Natural killer cell (primary cell): ENCODE measurements at regions not wholly inside any gene's neighbourhood (a gene's known extent, or its start where the extent isn't known, plus 50 kb on each side); places are given as distances from the start of the nearest gene placed in this dataset.

ENCODE experiments used
- ATAC-seq, 3 donors: fragments of 150-1000 bp in 2 of 3; fragments of 200-7000 bp in 1 of 3; cut with Tn5 transposase; 1 replicate in 1 of 3; 2 replicates in 2 of 3; pipeline ENCODE4 v1.10.0; 2021; ENCODE audit warnings: mild to moderate bottlenecking in 2 of 3, moderate library complexity in 2 of 3
- DNase-seq, 2 donors: peaks; one replicate each; pipeline versions ENCODE4 v3.0.0 to v3.0.0-alpha.2; 2013 to 2021; ENCODE audit warnings: mixed read lengths in 1 of 2
- H3K27ac ChIP-seq: one replicate; pipeline ENCODE4 v1.5.1; 2013; ENCODE audit warnings: mild to moderate bottlenecking, low read length
- H3K27me3 ChIP-seq: one replicate; pipeline ENCODE4 v1.6.1; 2013; ENCODE audit warnings: low read length; ENCODE audit not compliant: control insufficient read depth, insufficient read depth
- H3K36me3 ChIP-seq: one replicate; pipeline ENCODE4 v1.6.1; 2013; ENCODE audit warnings: low read length; ENCODE audit not compliant: control insufficient read depth, insufficient read depth
- H3K4me1 ChIP-seq: one replicate; pipeline ENCODE4 v1.6.1; 2013; ENCODE audit warnings: low read length; ENCODE audit not compliant: control insufficient read depth, insufficient read depth
- H3K4me3 ChIP-seq: one replicate; pipeline ENCODE4 v1.5.1; 2013; ENCODE audit warnings: low read length
- H3K9me3 ChIP-seq: one replicate; pipeline ENCODE4 v1.6.1; 2013; ENCODE audit warnings: low read length; ENCODE audit not compliant: control insufficient read depth, insufficient read depth
- H3K27ac Mint-ChIP-seq, 2 donors: one replicate each; pipeline ENCODE4 v1.8.0; 2022; ENCODE audit warnings: mild to moderate bottlenecking in 2 of 2, mixed read lengths in 2 of 2, moderate library complexity in 1 of 2
- H3K27me3 Mint-ChIP-seq, 2 donors: one replicate each; pipeline ENCODE4 v1.8.0; 2022; ENCODE audit warnings: low read depth in 2 of 2, mixed read lengths in 2 of 2
- H3K36me3 Mint-ChIP-seq: one replicate; pipeline ENCODE4 v1.8.0; 2022; ENCODE audit warnings: mixed read lengths
- H3K4me1 Mint-ChIP-seq, 2 donors: one replicate each; pipeline ENCODE4 v1.8.0; 2022; ENCODE audit warnings: mixed read lengths in 2 of 2
- H3K4me3 Mint-ChIP-seq: one replicate; pipeline ENCODE4 v1.8.0; 2022; ENCODE audit warnings: mild to moderate bottlenecking, moderate library complexity, mixed read lengths
- H3K9me3 Mint-ChIP-seq, 2 donors: one replicate each; pipeline ENCODE4 v1.8.0; 2022; ENCODE audit warnings: mixed read lengths in 2 of 2
- CTCF ChIP-seq: fragments of 200-600 bp; IDR thresholded peaks from one replicate; pipeline ENCODE4 v1.8.0; 2022; ENCODE audit warnings: antibody characterized with exemption
- WGBS: methylation state at CpG from one replicate; pipeline ENCODE4 v1.1.7; 2013; ENCODE audit warnings: missing lambda C conversion rate; ENCODE audit not compliant: insufficient coverage; 5-methylcytosine and 5-hydroxymethylcytosine counted together
- intact Hi-C: fragments of 100-400 bp; cut with micrococcal nuclease; formaldehyde crosslinking; loops from one replicate; pipeline ENCODE4 v1.14.2; 2022

- Mint-ChIP-seq H3K36me3 (no peaks in the 10 kb centered on the region), H3K4me3 (no peak overlapping the region), H3K27ac (no peak overlapping the region), H3K4me1 (no peaks in the 10 kb centered on the region), H3K27me3 (peaks cover 0 to 9% of the 10 kb centered on the region in 2 donors), H3K9me3 (no peaks in the 10 kb centered on the region)
- no peak for DNase-seq
- intact Hi-C loops = no loop called here
- no peaks in the 10 kb centered on the region for H3K9me3 ChIP-seq
- no peaks in the 10 kb centered on the region for H3K27me3 ChIP-seq
- H3K27ac ChIP-seq = no peak overlapping the region
- no peak for ATAC-seq
- H3K36me3 ChIP-seq = no peaks in the 10 kb centered on the region
- no peak for TF ChIP-seq CTCF
- 93% methylated on average over 6 of the region's 7 CpGs for WGBS
- no peaks in the 10 kb centered on the region for H3K4me1 ChIP-seq
- no peak overlapping the region for H3K4me3 ChIP-seq
Observed at GRCh38 chr7:10863476-10863875, 110.2 kb upstream of the PHF14 start.

GRCh38 chr7:10874666-10875065 is 99.0 kb upstream of the PHF14 start:
- Mint-ChIP-seq H3K4me1 (no peaks in the 10 kb centered on the region), H3K27me3 (peaks cover 8 to 15% of the 10 kb centered on the region in 2 donors), H3K4me3 (no peak overlapping the region), H3K36me3 (peaks cover 18% of the 10 kb centered on the region), H3K27ac (no peak overlapping the region), H3K9me3 (peaks cover 2 to 4% of the 10 kb centered on the region in 2 donors)
- Histone ChIP-seq H3K27ac (no peak overlapping the region), H3K4me1 (no peaks in the 10 kb centered on the region), H3K9me3 (no peaks in the 10 kb centered on the region), H3K27me3 (peaks cover 2% of the 10 kb centered on the region), H3K36me3 (no peaks in the 10 kb centered on the region), H3K4me3 (no peak overlapping the region)
- intact Hi-C loops = no loop called here
- ATAC-seq (no peak), DNase-seq (no peak)
- 94% methylated on average over 1 of the region's 1 CpG for WGBS
- TF ChIP-seq CTCF = no peak

GRCh38 chr7:10875080-10875479 is 98.6 kb upstream of the PHF14 start:
- intact Hi-C loops = no loop called here
- Histone ChIP-seq H3K27ac (no peak overlapping the region), H3K9me3 (no peaks in the 10 kb centered on the region), H3K4me3 (no peak overlapping the region), H3K27me3 (peaks cover 2% of the 10 kb centered on the region), H3K36me3 (no peaks in the 10 kb centered on the region), H3K4me1 (no peaks in the 10 kb centered on the region)
- peaks cover 18% of the 10 kb centered on the region for H3K36me3 Mint-ChIP-seq
- no peak overlapping the region for H3K27ac Mint-ChIP-seq
- H3K9me3 Mint-ChIP-seq = peaks cover 2 to 4% of the 10 kb centered on the region in 2 donors
- no peak for TF ChIP-seq CTCF
- H3K4me3 Mint-ChIP-seq = no peak overlapping the region
- H3K27me3 Mint-ChIP-seq = peaks cover 8 to 15% of the 10 kb centered on the region in 2 donors
- DNase-seq (no peak), ATAC-seq (no peak)
- no peaks in the 10 kb centered on the region for H3K4me1 Mint-ChIP-seq
- WGBS = 84% methylated on average over 2 of the region's 2 CpGs

- intact Hi-C loops = no loop called here
- ATAC-seq = peak; percentile 83 to 91 (median 85)
- no peak for TF ChIP-seq CTCF
- Mint-ChIP-seq H3K36me3 (no peaks in the 10 kb centered on the region), H3K4me1 (peaks cover 15 to 20% of the 10 kb centered on the region in 2 donors), H3K27me3 (no peaks in the 10 kb centered on the region), H3K27ac (peak overlapping the region; percentile 47 to 76), H3K4me3 (peak overlapping the region; percentile 89), H3K9me3 (no peaks in the 10 kb centered on the region)
- no peaks in the 10 kb centered on the region for H3K36me3 ChIP-seq
- no peak overlapping the region for H3K4me3 ChIP-seq
- WGBS = 9% methylated on average over 7 of the region's 7 CpGs
- H3K27ac ChIP-seq = no peak overlapping the region
- H3K4me1 ChIP-seq = peaks cover 13% of the 10 kb centered on the region
- peak; percentile 24 to 45 for DNase-seq
- H3K9me3 ChIP-seq = no peaks in the 10 kb centered on the region
- H3K27me3 ChIP-seq = no peaks in the 10 kb centered on the region
Observed at GRCh38 chr7:10888861-10889260, 84.8 kb upstream of the PHF14 start.
